ENCODE measurements at regions not wholly inside any gene's neighbourhood (a gene's known extent, or its start where the extent isn't known, plus 50 kb on each side); places are given as distances from the start of the nearest gene placed in this dataset.

DNA sequence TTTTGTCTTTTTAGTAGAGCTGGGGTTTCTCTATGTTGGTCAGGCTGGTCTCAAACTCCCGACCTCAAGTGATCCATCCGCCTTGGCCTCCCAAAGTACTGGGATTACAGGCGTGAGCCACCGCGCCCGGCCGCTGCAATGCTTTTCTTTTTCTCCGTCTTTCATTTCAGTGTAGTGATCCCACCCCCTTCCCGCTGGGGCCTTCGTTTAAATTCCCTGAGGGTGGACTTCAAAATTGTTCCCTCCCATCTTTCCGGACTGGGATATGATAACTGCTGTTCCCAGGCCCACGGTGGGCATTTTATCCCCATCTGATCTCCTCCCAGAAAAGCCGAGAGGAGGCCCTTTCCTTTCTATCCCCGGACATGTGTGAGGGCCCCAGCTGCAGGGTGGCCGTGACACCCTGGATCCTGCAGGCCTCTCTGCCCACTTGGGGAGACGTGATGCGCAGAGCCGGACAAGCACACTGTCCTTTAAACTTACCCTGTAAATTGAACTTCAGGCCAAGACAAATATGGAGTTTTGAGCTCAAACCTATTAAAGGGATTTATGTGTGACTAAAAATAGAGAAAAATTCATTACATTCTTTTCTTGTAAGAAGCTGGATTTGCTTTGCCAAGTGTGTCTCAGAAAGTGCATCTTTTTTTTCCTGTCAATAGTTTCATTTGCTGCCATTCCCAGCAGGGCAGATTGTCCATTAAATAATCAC is 54.5 kb upstream of the AFF3 start:
- FAIRE-seq (no peak), DNase-seq (ENCODE audit: insufficient read length, low spot score) (no peak)
- TF ChIP-seq POLR2AphosphoS5 (IDR thresholded peaks at IDR 0.05; ENCODE audit: low read depth, low read length) (no peak), POLR2A (IDR thresholded peaks at IDR 0.05; ENCODE audit: low read depth, low read length) (no peak), SPI1 (IDR thresholded peaks at IDR 0.05; ENCODE audit: low read depth, low read length) (no peak), TAF1 (IDR thresholded peaks at IDR 0.05; ENCODE audit: low read depth, low read length) (no peak), PAX5 (IDR thresholded peaks at IDR 0.05; ENCODE audit: insufficient read depth, low read length, severe bottlenecking) (no peak)

DNA sequence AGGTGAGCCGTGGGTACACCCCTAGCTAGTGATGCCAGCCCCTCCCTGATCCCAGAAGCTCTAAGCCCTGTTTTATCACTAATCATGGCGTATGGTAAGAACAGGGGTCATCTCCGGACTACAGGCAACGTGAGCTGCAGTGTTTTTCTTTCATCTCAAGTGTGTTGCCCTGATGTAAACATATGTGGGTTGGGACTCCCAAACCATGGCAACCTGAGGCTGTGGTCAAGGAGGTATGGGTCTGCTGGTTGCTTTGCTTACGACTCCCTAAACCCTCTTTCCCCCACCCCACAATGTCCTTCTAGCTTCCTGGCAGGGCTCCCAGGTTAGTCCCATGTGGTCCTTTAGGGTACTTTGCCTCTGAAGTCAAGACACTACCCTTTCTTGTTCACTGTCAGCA is 53.6 kb upstream of the AFF3 start:
- no peak for FAIRE-seq
- TF ChIP-seq POLR2AphosphoS5 (IDR thresholded peaks at IDR 0.05; ENCODE audit: low read depth, low read length) (no peak), POLR2A (IDR thresholded peaks at IDR 0.05; ENCODE audit: low read depth, low read length) (no peak), SPI1 (IDR thresholded peaks at IDR 0.05; ENCODE audit: low read depth, low read length) (no peak), TAF1 (IDR thresholded peaks at IDR 0.05; ENCODE audit: low read depth, low read length) (no peak), POU2F2 (IDR thresholded peaks at IDR 0.05; ENCODE audit: low read depth, low read length) (no peak), PAX5 (IDR thresholded peaks at IDR 0.05; ENCODE audit: insufficient read depth, low read length, severe bottlenecking) (no peak)
- no peak for DNase-seq (ENCODE audit: insufficient read length, low spot score)

DNA sequence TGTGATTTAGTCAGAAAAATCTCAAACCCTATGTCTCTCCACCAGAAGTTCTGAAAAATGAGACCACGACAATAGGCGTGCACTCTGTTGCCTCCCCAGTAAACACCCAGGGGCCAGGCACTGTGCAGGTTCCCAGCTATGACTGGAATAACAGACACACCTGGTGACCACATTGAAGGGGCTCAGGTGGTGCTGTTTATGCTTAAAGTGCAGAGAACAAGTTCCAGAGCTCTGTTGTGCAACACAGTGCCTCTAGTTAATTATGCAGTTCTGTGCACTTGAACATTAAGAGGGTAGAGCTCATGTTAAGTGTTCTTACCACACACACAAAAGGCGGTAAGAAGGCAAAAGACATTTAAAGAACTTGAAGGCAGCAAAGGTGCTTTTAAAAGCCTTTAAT is 52.6 kb upstream of the AFF3 start:
- FAIRE-seq (no peak), DNase-seq (ENCODE audit: insufficient read length, low spot score) (no peak)
- TF ChIP-seq TAF1 (IDR thresholded peaks at IDR 0.05; ENCODE audit: low read depth, low read length), result no peak
- no peak for TF ChIP-seq SPI1 (IDR thresholded peaks at IDR 0.05; ENCODE audit: low read depth, low read length)
- TF ChIP-seq POU2F2 (IDR thresholded peaks at IDR 0.05; ENCODE audit: low read depth, low read length), result no peak
- TF ChIP-seq POLR2AphosphoS5 (IDR thresholded peaks at IDR 0.05; ENCODE audit: low read depth, low read length), result no peak
- no peak for TF ChIP-seq POLR2A (IDR thresholded peaks at IDR 0.05; ENCODE audit: low read depth, low read length)
- TF ChIP-seq PAX5 (IDR thresholded peaks at IDR 0.05; ENCODE audit: insufficient read depth, low read length, severe bottlenecking), result no peak

DNA sequence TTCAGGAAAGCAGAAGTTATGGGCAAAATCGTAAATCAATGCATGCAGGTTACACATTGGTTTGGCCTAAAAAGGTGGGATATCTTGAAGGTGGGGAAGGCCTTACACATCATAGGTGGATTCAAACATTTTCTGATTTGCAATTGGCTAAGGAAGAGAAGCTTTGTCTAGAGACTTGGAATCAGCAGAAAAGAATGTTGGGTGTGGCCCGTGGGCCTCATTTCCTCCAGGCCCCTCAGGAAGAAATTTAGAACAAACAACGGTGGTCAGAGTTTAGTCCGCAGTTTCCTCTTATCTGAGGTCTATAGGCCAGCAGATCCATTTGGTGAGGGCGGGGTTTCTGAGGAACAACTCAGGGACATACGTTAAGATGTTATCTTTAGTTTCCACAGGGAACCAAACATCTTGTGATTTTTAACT is 50.9 kb upstream of the AFF3 start:
- TF ChIP-seq POU2F2 (IDR thresholded peaks at IDR 0.05; ENCODE audit: low read depth, low read length), result no peak
- no peak for TF ChIP-seq TAF1 (IDR thresholded peaks at IDR 0.05; ENCODE audit: low read depth, low read length)
- TF ChIP-seq PAX5 (IDR thresholded peaks at IDR 0.05; ENCODE audit: insufficient read depth, low read length, severe bottlenecking), result no peak
- no peak for TF ChIP-seq SPI1 (IDR thresholded peaks at IDR 0.05; ENCODE audit: low read depth, low read length)
- no peak for TF ChIP-seq POLR2A (IDR thresholded peaks at IDR 0.05; ENCODE audit: low read depth, low read length)
- TF ChIP-seq POLR2AphosphoS5 (IDR thresholded peaks at IDR 0.05; ENCODE audit: low read depth, low read length), result no peak
- FAIRE-seq (no peak), DNase-seq (ENCODE audit: insufficient read length, low spot score) (no peak)

DNA sequence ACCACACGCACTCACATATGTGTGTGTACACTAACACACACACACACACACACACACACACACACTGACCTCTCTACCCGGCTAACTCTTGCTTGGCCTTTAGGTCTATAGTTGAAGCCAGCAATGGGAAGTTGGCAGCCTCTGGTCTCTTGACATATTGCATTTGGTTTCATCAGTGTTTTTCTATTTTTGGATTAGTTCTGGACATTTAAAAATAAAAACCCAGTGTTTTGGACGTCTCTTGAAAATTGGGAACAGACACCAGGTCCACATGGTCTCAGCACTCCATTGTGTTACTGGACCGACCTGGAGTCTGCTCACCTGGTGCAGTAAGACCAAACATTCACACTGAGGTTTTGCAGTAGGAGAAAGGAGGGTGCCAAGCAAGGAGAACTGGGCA is 50.4 kb upstream of the AFF3 start:
- FAIRE-seq, result no peak
- no peak for DNase-seq (ENCODE audit: insufficient read length, low spot score)
- no peak for TF ChIP-seq POU2F2 (IDR thresholded peaks at IDR 0.05; ENCODE audit: low read depth, low read length)
- TF ChIP-seq SPI1 (IDR thresholded peaks at IDR 0.05; ENCODE audit: low read depth, low read length), result no peak
- TF ChIP-seq PAX5 (IDR thresholded peaks at IDR 0.05; ENCODE audit: insufficient read depth, low read length, severe bottlenecking), result no peak
- no peak for TF ChIP-seq POLR2AphosphoS5 (IDR thresholded peaks at IDR 0.05; ENCODE audit: low read depth, low read length)
- TF ChIP-seq TAF1 (IDR thresholded peaks at IDR 0.05; ENCODE audit: low read depth, low read length), result no peak
- no peak for TF ChIP-seq POLR2A (IDR thresholded peaks at IDR 0.05; ENCODE audit: low read depth, low read length)

DNA sequence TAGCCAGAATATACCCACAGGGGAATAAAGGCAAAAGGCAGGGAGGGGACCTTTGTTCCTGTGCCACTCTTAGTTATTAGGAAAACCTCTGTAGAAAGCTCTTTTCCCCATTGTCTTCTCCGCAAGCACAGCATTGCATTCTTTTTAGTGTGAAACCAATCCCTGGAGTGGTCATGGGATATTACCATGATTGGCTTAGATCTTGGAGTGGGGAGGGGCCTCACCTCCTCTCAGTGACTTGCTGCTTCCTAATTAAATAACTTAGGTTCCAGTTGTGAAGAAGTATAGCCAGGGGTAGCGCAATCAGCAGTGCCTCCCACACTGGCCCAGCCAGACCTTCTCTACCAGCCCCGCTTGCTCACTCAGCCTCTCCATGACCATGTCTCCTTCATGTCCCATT is 49.9 kb upstream of the AFF3 start:
- FAIRE-seq (no peak), DNase-seq (ENCODE audit: insufficient read length, low spot score) (no peak)
- TF ChIP-seq POLR2AphosphoS5 (IDR thresholded peaks at IDR 0.05; ENCODE audit: low read depth, low read length), result no peak
- TF ChIP-seq POLR2A (IDR thresholded peaks at IDR 0.05; ENCODE audit: low read depth, low read length), result no peak
- TF ChIP-seq PAX5 (IDR thresholded peaks at IDR 0.05; ENCODE audit: insufficient read depth, low read length, severe bottlenecking), result no peak
- no peak for TF ChIP-seq POU2F2 (IDR thresholded peaks at IDR 0.05; ENCODE audit: low read depth, low read length)
- no peak for TF ChIP-seq SPI1 (IDR thresholded peaks at IDR 0.05; ENCODE audit: low read depth, low read length)
- no peak for TF ChIP-seq TAF1 (IDR thresholded peaks at IDR 0.05; ENCODE audit: low read depth, low read length)
